Naive B cell (primary cell): ENCODE measurements at regions not wholly inside any gene's neighbourhood (a gene's known extent, or its start where the extent isn't known, plus 50 kb on each side); places are given as distances from the start of the nearest gene placed in this dataset.
"Not testable (repeated sequence)": the region's sequence is repeated elsewhere in the genome, so short reads cannot be mapped to it uniquely, and the experiment has no call there.

Source experiments
- ATAC-seq, 2 donors: fragments of 150-1000 bp; cut with Tn5 transposase; 2 replicates each; pipeline ENCODE4 v1.10.0; 2021; ENCODE audit warnings: low read depth in 2 of 2, mild to moderate bottlenecking in 2 of 2, moderate library complexity in 2 of 2
- DNase-seq: peaks from one replicate; pipeline ENCODE4 v3.0.0; 2022
- H3K27ac Mint-ChIP-seq, 6 donors: one replicate each; pipeline ENCODE4 v1.8.0; 2020 to 2022; ENCODE audit warnings: mild to moderate bottlenecking in 6 of 6, mixed read lengths in 6 of 6, moderate library complexity in 5 of 6, inconsistent platforms in 2 of 6
- H3K27me3 Mint-ChIP-seq, 3 donors: one replicate each; pipeline ENCODE4 v1.8.0; 2021 to 2022; ENCODE audit warnings: mixed read lengths in 3 of 3, mild to moderate bottlenecking in 1 of 3
- H3K36me3 Mint-ChIP-seq, 2 donors: one replicate each; pipeline ENCODE4 v1.8.0; 2020 to 2022; ENCODE audit warnings: mixed read lengths in 2 of 2, inconsistent platforms in 1 of 2, mild to moderate bottlenecking in 1 of 2
- H3K4me1 Mint-ChIP-seq, 3 donors: one replicate each; pipeline ENCODE4 v1.8.0; 2020 to 2022; ENCODE audit warnings: mixed read lengths in 3 of 3, inconsistent platforms in 1 of 3, mild to moderate bottlenecking in 1 of 3, moderate library complexity in 1 of 3
- H3K4me3 Mint-ChIP-seq, 8 donors: one replicate each; pipeline ENCODE4 v1.8.0; 2020 to 2022; ENCODE audit warnings: mild to moderate bottlenecking in 8 of 8, mixed read lengths in 8 of 8, moderate library complexity in 8 of 8, inconsistent platforms in 2 of 8
- H3K9me3 Mint-ChIP-seq, 7 donors: one replicate each; pipeline ENCODE4 v1.8.0; 2020 to 2022; ENCODE audit warnings: mixed read lengths in 7 of 7, mild to moderate bottlenecking in 5 of 7, inconsistent platforms in 2 of 7, moderate library complexity in 1 of 7

GRCh38 chr3:151675858-151676615 is 57.7 kb upstream of the AADACL2 start:
- ATAC-seq: no peak
- no peak for DNase-seq
- H3K27ac Mint-ChIP-seq: peak overlapping the region in 1 of 6 donors; percentile 25
- peaks cover 0 to 22% (median 3%) of the 10 kb centered on the region in 7 donors for H3K9me3 Mint-ChIP-seq
- no peak overlapping the region for H3K4me3 Mint-ChIP-seq
- peaks cover 0 to 4% of the 10 kb centered on the region in 2 donors for H3K36me3 Mint-ChIP-seq
- H3K27me3 Mint-ChIP-seq: peaks cover 0 to 3% (median 0%) of the 10 kb centered on the region in 3 donors
- H3K4me1 Mint-ChIP-seq: no peaks in the 10 kb centered on the region

GRCh38 chr3:151673974-151674373 is 59.8 kb upstream of the AADACL2 start:
- DNase-seq: no peak
- peaks cover 0 to under 1% (median 0%) of the 10 kb centered on the region in 3 donors for H3K27me3 Mint-ChIP-seq

GRCh38 chr3:151667762-151668161 is 66.0 kb upstream of the AADACL2 start:
- peaks cover 0 to 20% (median 4%) of the 10 kb centered on the region in 7 donors for H3K9me3 Mint-ChIP-seq
- H3K27me3 Mint-ChIP-seq, H3K27ac Mint-ChIP-seq, DNase-seq, H3K36me3 Mint-ChIP-seq, H3K4me1 Mint-ChIP-seq, H3K4me3 Mint-ChIP-seq, ATAC-seq: not testable (repeated sequence)

More at GRCh38 chr3:151673974-151674373, 59.8 kb upstream of the AADACL2 start:
- no peak overlapping the region for H3K4me3 Mint-ChIP-seq
- H3K4me1 Mint-ChIP-seq: no peaks in the 10 kb centered on the region
- ATAC-seq: no peak
- H3K36me3 Mint-ChIP-seq: peaks cover 0 to 4% of the 10 kb centered on the region in 2 donors
- H3K27ac Mint-ChIP-seq: no peak overlapping the region
- peaks cover 0 to 25% (median 4%) of the 10 kb centered on the region in 7 donors for H3K9me3 Mint-ChIP-seq

GRCh38 chr3:151660885-151661284 is 72.8 kb upstream of the AADACL2 start:
- DNase-seq (no peak), ATAC-seq (no peak)
- no peaks in the 10 kb centered on the region for H3K36me3 Mint-ChIP-seq
- no peaks in the 10 kb centered on the region for H3K9me3 Mint-ChIP-seq
- H3K4me1 Mint-ChIP-seq: no peaks in the 10 kb centered on the region
- no peak overlapping the region for H3K4me3 Mint-ChIP-seq
- peak overlapping the region in 1 of 6 donors; percentile 5 for H3K27ac Mint-ChIP-seq
- no peaks in the 10 kb centered on the region for H3K27me3 Mint-ChIP-seq

GRCh38 chr3:151644986-151645385 is 88.7 kb upstream of the AADACL2 start:
- no peak for ATAC-seq
- no peaks in the 10 kb centered on the region for H3K9me3 Mint-ChIP-seq
- no peaks in the 10 kb centered on the region for H3K27me3 Mint-ChIP-seq
- H3K36me3 Mint-ChIP-seq: peaks cover 0 to 4% of the 10 kb centered on the region in 2 donors
- no peak overlapping the region for H3K27ac Mint-ChIP-seq
- DNase-seq: no peak
- H3K4me3 Mint-ChIP-seq: no peak overlapping the region
- no peaks in the 10 kb centered on the region for H3K4me1 Mint-ChIP-seq

GRCh38 chr3:151644020-151644620 is 89.6 kb upstream of the AADACL2 start:
- no peak overlapping the region for H3K27ac Mint-ChIP-seq
- H3K9me3 Mint-ChIP-seq: no peaks in the 10 kb centered on the region
- DNase-seq (no peak), ATAC-seq (no peak)
- H3K27me3 Mint-ChIP-seq: no peaks in the 10 kb centered on the region
- H3K36me3 Mint-ChIP-seq: no peaks in the 10 kb centered on the region
- no peak overlapping the region for H3K4me3 Mint-ChIP-seq
- H3K4me1 Mint-ChIP-seq: no peaks in the 10 kb centered on the region

- Mint-ChIP-seq H3K27ac (no peak overlapping the region), H3K9me3 (no peaks in the 10 kb centered on the region), H3K27me3 (no peaks in the 10 kb centered on the region), H3K4me1 (no peaks in the 10 kb centered on the region), H3K4me3 (no peak overlapping the region), H3K36me3 (no peaks in the 10 kb centered on the region)
- ATAC-seq: no peak
- no peak for DNase-seq
Measured at GRCh38 chr3:151639418-151639740, 94.3 kb upstream of the AADACL2 start.

- no peaks in the 10 kb centered on the region for H3K9me3 Mint-ChIP-seq
- no peak for ATAC-seq
- no peaks in the 10 kb centered on the region for H3K4me1 Mint-ChIP-seq
- H3K36me3 Mint-ChIP-seq: no peaks in the 10 kb centered on the region
- H3K27ac Mint-ChIP-seq: peak overlapping the region in 1 of 6 donors; percentile 10
- no peaks in the 10 kb centered on the region for H3K27me3 Mint-ChIP-seq
- H3K4me3 Mint-ChIP-seq: no peak overlapping the region
- DNase-seq: no peak
Measured at GRCh38 chr3:151638555-151639417, 94.9 kb upstream of the AADACL2 start.

- Mint-ChIP-seq H3K4me3 (no peak overlapping the region), H3K27ac (no peak overlapping the region), H3K9me3 (no peaks in the 10 kb centered on the region), H3K36me3 (no peaks in the 10 kb centered on the region), H3K4me1 (no peaks in the 10 kb centered on the region), H3K27me3 (peaks cover 0 to 5% (median 0%) of the 10 kb centered on the region in 3 donors)
- no peak for ATAC-seq
- DNase-seq: no peak
Measured at GRCh38 chr3:151635905-151636304, 97.8 kb upstream of the AADACL2 start.

GRCh38 chr3:151631946-151632345 is 101.8 kb upstream of the AADACL2 start:
- Mint-ChIP-seq H3K4me3 (no peak overlapping the region), H3K27me3 (peaks cover 0 to 5% (median 0%) of the 10 kb centered on the region in 3 donors), H3K27ac (no peak overlapping the region), H3K36me3 (no peaks in the 10 kb centered on the region), H3K9me3 (no peaks in the 10 kb centered on the region), H3K4me1 (no peaks in the 10 kb centered on the region)
- no peak for ATAC-seq
- DNase-seq: no peak

- H3K27me3 Mint-ChIP-seq: peaks cover 0 to 5% (median 0%) of the 10 kb centered on the region in 3 donors
- H3K27ac Mint-ChIP-seq: no peak overlapping the region
- DNase-seq: no peak
- H3K4me3 Mint-ChIP-seq: no peak overlapping the region
- no peak for ATAC-seq
- no peaks in the 10 kb centered on the region for H3K9me3 Mint-ChIP-seq
- H3K36me3 Mint-ChIP-seq: no peaks in the 10 kb centered on the region
- no peaks in the 10 kb centered on the region for H3K4me1 Mint-ChIP-seq
Measured at GRCh38 chr3:151630938-151631441, 102.7 kb upstream of the AADACL2 start.

GRCh38 chr3:151630035-151630434 is 103.7 kb upstream of the AADACL2 start:
- ATAC-seq (no peak), DNase-seq (no peak)
- Mint-ChIP-seq H3K27ac (no peak overlapping the region), H3K9me3 (no peaks in the 10 kb centered on the region), H3K36me3 (no peaks in the 10 kb centered on the region), H3K4me1 (no peaks in the 10 kb centered on the region), H3K27me3 (peaks cover 0 to 5% (median 0%) of the 10 kb centered on the region in 3 donors), H3K4me3 (no peak overlapping the region)

GRCh38 chr3:151625586-151625985 is 108.1 kb upstream of the AADACL2 start:
- H3K27me3 Mint-ChIP-seq: no peaks in the 10 kb centered on the region
- H3K27ac Mint-ChIP-seq: no peak overlapping the region
- H3K9me3 Mint-ChIP-seq: no peaks in the 10 kb centered on the region
- H3K36me3 Mint-ChIP-seq: no peaks in the 10 kb centered on the region
- DNase-seq (no peak), ATAC-seq (no peak)
- H3K4me1 Mint-ChIP-seq: no peaks in the 10 kb centered on the region
- no peak overlapping the region for H3K4me3 Mint-ChIP-seq
